NCI-H82 treated with DMSO at 0.1 percent for 48 hours (cell line): ENCODE measurements at regions not wholly inside any gene's neighbourhood (a gene's known extent, or its start where the extent isn't known, plus 50 kb on each side); places are given as distances from the start of the nearest gene placed in this dataset.

Experiments used
- DNase-seq: peaks from one replicate; lab custom pipeline; 2025; ENCODE audit not compliant: unreplicated experiment; lab: John Stamatoyannopoulos, UW

GRCh38 chr19:31223740-31224534 lies 125.3 kb downstream of the TSHZ3 start:
- DNase-seq, result no peak

DNA sequence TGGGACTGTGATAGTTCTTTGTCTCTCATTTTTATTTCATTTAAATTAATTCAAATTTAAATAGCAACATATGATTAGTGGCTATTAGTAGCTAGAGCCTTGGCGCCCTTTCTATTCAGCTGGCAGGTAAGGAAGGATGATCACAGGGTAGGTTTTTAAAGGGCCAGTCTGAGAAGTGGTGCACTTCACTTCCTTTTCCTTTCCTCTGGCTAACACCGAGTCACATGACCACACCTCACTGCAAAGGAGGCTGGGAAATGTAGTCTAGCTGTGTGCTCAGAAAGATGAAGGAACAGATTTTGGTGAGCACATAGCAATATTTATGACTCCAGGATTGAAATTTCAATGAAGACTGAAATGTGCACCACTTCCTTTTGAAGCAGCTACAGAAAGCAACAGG lies 128.7 kb downstream of the TSHZ3 start:
- no peak for DNase-seq

DNA sequence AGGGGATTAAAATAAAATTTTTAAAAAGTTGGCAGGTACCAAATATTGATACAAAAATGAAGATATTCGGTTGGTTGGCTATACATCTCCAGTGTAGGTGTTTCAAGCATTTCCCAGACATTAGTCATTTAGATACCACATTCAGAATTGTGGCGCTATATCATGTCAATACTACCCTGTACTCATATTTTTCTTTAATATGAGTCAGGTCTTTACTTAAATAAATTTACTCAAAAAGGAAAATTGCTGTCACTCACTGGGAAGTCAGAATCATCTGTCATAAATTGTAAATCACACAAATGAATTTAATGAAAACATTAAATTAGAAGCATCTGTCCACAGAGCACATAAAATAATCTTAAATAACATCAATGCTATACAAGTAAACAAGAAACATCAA lies 134.2 kb downstream of the TSHZ3 start:
- no peak for DNase-seq

GRCh38 chr19:31214086-31214485 lies 135.2 kb downstream of the TSHZ3 start:
- no peak for DNase-seq

GRCh38 chr19:31211088-31211487 lies 138.1 kb downstream of the TSHZ3 start:
- DNase-seq, result no peak

- no peak for DNase-seq
These were observed 143.2 kb downstream of the TSHZ3 start for GRCh38 chr19:31205887-31206518.

DNA sequence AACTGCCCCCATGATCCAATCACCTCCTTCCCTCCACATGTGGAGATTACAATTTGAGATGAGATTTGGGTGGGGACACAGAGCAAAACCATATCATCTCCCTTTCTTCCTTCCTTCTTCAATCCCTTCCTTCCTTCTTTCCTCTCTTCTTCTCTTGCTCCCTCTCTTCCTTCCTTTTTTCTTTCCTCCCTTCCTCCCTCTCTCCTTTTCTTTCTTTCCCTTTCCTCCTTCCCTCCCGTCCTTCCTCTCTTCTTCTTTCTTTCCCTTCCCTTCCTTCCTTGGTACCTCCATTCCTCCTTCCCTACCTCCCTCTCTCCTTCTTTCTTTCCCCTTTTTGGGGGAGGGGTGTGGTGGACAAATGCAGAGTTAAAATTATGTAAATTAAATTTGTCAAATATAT lies 145.1 kb downstream of the TSHZ3 start:
- no peak for DNase-seq

GRCh38 chr19:31185261-31185660 lies 164.0 kb downstream of the TSHZ3 start:
- DNase-seq, result no peak

DNA sequence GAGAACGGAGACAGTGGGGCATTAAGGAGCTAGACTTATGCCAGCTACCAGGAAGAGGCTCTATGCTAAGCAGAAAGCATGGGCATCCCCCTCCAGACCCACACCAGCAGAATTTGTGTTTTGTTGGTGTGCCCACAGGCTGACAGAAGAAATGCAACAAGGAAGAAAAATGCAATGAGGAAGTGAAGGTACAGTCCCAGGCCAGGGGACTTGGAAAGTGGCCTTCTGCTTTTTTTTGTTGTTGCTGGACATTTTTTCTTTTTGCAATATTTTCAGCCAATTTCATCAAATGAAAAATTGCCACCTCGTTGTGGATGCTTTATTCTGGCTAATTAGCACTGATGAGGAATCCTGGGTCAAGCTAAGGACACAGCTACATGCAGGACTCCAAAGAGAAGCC lies 167.7 kb downstream of the TSHZ3 start:
- no peak for DNase-seq

DNA sequence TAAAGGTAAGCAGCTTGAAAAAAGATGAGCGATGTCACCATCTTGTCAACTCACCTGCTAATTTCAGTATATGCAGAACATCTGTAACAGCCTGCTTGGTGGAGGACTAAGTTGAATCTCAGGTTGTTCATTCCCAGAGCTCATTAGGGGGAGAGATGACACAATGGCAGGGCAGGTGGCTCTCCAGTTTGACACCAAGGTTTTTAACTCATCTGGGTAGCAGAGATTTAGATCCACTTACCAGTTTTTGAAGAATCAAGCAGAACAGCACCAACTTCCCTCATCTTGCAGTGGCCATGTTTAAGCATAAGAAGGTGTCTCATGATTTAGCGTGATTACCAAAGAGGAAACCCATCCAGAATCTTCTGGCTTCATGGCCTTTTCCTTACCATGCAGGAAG lies 168.3 kb downstream of the TSHZ3 start:
- no peak for DNase-seq

- no peak for DNase-seq
These were observed 169.8 kb downstream of the TSHZ3 start for GRCh38 chr19:31179471-31179852.

DNA sequence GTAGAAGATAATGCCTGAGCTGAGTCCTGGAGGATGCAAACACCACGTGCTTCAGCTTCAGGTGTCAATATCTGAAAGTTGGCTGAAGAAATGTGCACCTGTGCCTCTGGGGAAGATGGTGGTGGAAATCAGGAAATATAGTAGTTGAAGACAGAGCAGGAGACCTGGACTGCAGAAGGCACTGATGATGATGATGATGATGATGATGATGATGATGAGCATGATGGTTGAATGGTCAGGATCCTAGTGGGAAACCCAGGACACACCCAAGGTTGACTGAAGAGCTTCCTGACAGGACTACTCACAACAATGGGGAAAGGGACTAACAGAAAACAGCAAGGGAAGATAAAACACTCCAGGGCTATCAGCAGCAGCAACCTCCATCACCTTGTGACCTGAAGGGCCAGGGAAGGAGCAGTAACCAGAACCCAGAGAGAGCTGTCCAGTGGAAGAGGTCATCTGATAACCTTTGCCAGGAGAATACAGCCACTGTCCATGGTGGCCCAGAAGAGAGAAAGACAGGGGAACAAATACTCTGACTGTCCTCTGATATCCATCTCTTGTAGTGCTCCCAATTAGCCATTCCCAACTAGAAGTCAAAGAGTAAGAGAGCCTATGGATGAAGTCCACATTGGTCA lies 170.3 kb downstream of the TSHZ3 start:
- no peak for DNase-seq

DNA sequence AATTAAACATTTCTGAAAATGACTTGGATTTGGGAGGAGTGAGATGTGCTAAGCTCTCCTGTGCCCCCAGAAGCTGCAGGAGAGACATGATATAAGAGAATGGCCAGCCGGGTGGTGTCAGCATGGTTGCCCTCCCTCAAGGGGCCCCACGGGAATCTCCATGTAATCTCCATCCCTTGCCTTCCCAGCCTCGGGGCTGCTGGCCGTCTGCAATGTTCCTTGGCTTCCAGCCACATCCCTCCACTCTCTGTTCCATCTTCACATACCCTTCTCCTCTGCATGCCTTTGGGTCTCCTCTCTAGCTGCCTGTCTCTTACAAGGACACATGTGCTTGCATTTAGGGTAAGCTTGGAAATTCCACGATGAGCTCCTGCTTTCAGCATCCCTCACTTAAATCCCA lies 172.0 kb downstream of the TSHZ3 start:
- no peak for DNase-seq

- no peak for DNase-seq
These were observed 173.5 kb downstream of the TSHZ3 start for GRCh38 chr19:31175564-31176348.

DNA sequence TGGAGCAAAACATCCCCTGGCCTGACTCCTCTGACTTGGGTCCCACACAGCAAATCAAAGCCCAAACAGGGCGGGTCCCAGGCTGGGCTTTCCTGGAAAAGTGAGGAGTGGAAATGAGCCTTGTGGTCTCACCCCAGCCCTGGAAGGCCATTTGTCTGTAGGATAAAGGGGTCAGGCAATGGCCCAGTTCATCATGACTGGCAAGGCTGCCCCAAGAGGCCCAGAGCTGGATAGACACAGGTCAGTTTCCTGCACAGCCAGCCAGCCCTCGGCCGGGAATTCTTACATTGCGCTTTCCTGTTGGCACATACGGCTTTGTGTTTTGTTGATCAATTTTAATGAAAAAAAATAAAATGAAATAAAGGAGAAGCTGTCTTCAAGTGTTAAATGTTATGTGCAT lies 174.3 kb downstream of the TSHZ3 start:
- DNase-seq, result no peak

- DNase-seq, result no peak
These were observed 175.2 kb downstream of the TSHZ3 start for GRCh38 chr19:31173991-31174390.

DNA sequence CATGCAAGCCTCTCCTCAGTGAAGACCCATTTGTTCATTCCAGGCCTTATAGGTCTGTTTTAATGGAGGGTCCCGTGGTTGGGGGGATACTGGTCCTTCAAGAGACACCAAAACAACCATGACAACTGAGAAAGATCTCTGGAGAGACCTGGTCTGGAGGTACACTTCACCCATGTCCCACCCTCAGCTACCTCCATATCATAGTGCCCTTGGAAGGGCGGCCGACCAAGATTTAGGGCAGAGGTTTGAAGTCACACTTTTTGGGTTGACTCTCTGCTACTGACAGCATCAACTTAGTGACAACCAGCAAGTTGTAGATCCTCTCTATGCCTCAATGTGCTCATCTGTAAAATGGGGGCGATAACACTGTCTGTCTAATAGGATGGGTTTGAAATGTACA lies 177.3 kb downstream of the TSHZ3 start:
- DNase-seq, result no peak

GRCh38 chr19:31170046-31170445 lies 179.2 kb downstream of the TSHZ3 start:
- DNase-seq, result no peak

DNA sequence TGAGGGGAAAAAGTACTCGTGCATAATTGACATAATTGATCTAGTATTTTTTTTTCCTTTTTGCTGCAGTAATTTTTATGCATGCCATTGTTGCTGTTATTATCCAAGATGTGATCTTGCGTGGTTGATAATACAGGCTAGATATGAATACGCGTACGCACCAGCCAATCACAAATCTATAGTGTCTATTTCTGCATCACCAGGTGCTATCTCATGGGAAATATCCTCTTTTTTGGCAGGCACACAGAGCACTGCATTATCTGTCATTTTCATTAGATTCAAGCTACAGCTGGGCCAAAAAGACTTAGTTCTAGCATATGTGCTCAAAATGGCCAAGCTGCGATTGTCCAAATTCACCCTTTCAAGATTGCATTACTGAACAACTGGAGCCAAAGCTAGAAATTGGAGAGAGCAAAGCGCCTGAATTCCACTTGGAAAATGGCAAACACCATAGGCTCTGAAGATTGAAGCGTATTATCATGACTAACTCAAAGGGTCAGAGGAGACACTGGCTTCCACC lies 181.1 kb downstream of the TSHZ3 start:
- no peak for DNase-seq

DNA sequence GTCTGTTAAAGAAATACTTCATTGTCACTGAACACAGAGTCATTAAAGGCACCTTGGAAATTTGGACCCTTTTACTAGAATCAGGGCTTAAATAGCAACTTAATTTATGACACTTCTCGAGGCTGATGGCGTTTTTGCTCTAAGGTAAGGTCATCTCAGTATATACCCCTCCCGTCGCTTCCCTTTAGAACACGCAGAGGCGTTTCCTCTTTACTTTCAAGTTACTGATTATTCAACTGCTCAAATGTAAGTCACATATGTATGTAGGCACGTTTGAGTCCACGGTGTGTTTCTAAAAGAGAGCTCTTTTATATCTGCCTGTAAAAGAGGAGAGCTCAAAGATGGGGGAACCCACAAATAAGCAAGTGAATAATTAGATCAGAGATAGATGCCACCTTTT lies 181.5 kb downstream of the TSHZ3 start:
- DNase-seq, result no peak

DNA sequence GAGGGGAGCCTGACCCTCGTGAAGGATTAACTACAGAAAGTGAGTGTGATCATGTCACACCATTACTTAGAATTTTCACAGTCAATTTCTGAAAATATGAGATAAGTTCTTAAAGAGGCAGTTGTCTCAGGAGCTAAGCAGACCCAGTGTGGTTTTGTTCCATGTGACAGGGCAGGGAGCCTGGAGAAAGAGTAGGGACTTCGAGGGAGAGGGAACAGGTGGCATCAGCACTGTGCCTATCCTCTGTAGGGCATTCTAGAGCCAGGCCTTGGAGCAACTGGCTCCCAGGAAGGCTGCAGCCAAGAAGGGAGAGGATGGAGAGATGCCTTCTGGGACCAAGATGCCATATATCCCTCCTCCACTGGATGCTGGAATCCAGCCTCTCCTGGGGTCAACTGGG lies 183.0 kb downstream of the TSHZ3 start:
- DNase-seq, result no peak
